GM19035 (cell line): ENCODE measurements at regions not wholly inside any gene's neighbourhood (a gene's known extent, or its start where the extent isn't known, plus 50 kb on each side); places are given as distances from the start of the nearest gene placed in this dataset.
"Not testable (repeated sequence)": the region's sequence is repeated elsewhere in the genome, so short reads cannot be mapped to it uniquely, and the experiment has no call there.

ENCODE experiments used
- ATAC-seq: cut with Tn5 transposase; IDR thresholded peaks from one replicate; pipeline ENCODE4 v1.9.1; 2021; ENCODE audit not compliant: unreplicated experiment

DNA sequence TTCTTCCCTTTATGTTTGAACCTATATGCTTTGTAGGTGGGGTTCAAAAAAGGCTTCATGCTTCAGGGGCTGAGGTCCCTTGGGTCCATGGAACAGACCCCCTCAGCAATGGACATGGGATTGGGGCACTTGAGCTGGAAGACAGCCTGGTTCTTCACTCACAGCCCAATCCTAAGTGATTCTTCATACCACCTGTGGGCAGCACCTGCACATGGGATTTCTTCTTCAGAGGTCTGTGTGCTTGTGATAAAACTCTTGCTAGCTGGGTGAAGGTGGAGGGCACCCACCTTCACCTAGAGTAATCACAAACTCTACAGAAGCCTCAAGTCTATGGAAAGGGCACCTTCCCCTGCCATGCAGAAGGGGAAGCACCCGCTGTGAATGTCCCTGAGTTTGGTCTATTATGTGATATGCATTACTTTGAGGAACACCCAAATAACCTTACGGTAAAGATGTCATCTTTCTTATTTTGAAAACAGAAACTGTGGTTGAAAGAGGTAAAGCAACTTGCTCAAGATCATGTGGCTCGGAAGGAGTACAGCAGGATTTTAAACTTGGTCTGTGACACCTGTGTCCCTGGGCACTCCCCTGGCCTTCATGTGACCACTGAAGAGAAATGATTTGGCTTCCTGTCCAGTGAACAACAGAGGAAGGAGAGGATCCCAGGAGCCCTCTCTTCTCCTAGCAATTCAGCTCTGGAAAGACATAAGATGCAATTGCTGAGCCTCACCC, 469.5 kb upstream of the ZMIZ1 start:
- no peak for ATAC-seq

DNA sequence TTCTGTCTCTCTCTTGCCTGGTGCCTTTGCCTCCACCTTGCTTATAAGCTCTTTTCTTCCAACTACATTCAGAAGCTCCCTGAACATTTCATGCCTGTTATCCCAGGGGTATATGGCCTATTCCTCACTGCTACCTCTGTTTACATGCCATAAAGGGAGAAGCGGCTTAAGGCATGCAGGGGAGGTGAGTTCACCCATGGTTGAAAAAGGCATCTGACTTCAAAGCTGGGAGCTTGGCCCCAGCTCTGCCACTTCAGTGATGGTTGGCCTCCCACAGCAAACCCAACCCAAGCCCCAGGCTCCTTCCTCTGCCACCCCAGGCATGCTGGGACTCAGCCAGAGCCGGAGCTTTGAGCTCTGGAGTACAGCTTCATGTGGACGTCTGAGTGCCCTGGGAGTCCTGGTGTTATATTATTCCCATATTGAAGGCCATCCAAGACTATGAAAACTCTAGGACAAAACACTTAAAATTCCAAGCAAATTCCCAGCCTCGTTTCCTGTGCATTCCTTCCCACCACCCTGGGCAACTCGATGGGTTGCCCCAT, 468.6 kb upstream of the ZMIZ1 start:
- no peak for ATAC-seq

DNA sequence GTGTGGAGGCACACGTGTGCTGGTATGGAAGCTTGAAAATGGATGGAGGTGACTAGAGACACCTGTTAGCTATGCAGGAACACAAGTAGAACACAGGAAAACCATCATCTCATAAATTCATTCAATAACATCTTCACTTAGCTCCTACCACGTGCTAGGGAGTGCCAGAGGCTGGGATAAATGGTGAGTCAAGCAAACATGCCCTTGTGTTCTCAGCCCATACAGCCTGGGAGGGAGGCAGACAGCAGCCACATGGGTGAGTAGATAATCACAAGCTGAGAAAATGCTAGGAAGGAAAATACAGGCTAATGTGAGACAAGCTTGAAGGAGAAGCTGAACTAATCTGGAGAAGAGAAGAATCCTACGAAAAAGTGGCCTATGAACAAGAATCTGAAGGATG, 468.0 kb upstream of the ZMIZ1 start:
- no peak for ATAC-seq

DNA sequence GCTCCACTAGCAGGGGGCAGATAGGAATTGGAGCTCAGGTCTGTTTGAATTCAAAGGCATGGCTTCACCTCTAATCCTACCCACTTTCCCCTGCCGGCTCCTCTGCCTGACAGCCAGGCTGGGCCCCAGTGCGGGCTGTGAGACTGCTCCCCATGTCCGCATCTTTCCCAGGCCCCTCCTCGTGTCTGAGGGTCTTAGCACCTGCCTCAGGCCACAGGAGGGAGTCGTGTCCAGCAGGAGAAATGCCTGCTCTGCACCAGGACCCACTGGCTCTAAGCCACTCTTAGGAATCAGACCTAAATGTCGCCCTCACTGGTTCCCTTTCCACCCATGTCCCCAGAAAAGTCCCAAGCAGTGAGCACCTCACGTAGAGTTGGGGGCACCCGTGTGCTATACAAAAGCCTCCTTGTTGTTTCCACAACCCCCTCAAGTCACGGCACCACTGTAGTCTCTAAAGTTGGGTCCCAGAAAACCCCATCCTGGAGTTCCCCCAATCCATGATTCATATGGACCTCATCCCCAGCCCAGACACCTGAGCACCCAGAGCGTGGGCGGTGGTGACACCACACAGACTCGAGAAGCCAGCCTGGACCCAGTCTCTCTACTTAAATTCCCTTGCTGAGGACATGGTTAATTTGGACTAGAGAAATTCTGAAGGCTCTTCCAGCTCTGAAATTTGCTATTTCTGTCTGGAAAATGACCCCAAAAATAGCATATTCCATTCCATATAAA, 466.4 kb upstream of the ZMIZ1 start:
- ATAC-seq = no peak

DNA sequence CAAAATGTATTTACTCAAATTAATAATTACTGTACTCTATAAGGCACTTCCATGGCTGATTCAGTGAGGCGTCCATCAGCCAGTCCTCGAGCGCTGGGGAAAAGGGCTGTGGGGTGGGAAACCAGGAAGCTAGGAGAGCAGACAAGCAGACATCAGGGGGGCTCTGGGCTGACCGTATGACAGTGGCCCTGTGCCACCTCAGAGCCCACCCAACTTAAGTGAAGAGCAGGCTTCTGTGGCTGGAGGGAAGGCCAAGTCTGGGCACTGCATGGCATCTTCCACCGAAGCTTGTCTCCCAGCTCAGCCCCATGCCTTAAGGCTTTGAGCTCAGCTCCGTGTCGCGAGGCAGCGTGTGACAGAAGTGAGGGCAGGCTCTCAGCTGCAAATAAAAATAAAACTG, 464.5 kb upstream of the ZMIZ1 start:
- ATAC-seq = no peak

DNA sequence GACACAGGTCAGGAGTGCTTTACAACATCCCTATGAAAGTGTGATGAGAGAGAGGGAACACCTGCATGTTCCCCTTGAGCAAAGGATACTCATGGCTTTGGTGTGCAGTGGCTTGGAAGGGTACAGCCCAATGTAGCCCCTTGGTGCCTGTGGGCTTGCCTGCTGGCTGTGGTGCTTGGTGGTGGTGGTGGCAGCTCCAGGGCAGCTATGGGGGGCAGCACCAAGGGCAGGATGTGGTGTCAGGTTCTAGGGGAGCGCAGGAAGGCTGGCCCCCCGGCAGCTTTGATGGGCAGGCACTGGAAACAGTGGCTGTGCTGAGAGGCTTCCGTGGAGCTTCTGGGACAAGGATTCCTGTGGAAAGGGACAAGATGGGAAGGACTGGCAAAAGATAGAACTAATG, 464.0 kb upstream of the ZMIZ1 start:
- no peak for ATAC-seq

DNA sequence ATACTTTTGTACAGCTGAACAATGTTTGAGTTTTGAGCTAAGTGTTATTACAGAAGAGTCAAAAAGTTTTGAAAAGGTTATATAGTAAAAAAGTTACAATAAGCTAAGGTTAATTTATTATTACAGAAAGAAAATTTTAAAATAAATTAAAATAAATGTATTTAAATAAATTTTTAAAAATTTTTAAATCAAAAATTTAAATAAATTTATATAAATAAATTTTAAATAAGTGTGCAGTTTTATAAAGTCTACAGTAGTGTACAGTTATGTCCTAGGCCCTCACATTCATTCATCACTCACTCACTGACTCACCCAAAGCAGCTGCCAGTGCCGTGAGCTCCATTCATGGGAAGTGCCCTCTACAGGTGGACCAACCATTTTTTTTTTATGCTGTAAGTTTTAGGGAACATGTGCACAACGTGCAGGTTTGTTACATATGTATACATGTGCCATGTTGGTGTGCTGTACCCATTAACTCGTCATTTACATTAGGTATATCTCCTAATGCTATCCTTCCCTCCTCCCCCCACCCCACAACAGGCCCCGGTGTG, 462.9 kb upstream of the ZMIZ1 start:
- ATAC-seq = no peak

DNA sequence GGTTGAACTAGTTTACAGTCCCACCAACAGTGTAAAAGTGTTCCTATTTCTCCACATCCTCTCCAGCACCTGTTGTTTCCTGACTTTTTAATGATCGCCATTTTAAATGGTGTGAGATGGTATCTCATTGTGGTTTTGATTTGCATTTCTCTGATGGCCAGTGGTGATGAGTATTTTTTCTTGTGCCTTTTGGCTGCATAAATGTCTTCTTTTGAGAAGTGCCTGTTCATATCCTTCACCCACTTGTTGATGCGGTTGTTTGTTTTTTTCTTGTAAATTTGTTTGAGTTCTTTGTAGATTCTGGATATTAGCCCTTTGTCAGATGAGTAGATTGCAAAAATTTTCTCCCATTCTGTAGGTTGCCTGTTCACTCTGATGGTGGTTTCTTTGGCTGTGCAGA, 462.0 kb upstream of the ZMIZ1 start:
- ATAC-seq = not testable (repeated sequence)

DNA sequence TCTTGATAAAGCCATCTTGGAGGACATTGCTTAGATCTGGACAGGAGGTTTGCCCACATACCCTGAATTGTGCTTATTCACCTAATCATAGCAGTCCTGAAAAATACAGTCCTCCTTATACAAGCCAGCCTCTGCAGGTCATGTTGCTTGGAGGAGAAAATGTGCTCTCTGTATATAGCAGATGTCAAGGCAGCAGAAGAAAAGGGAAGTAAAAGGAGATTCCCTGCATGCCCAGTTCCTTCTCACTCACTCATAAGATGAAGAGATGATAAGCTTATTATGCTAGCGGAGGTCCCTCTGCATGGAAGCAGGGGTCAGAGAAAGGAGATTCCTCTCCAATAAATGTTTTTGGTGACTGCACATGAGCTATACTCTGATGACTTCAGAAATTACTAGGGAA, 458.8 kb upstream of the ZMIZ1 start:
- no peak for ATAC-seq

DNA sequence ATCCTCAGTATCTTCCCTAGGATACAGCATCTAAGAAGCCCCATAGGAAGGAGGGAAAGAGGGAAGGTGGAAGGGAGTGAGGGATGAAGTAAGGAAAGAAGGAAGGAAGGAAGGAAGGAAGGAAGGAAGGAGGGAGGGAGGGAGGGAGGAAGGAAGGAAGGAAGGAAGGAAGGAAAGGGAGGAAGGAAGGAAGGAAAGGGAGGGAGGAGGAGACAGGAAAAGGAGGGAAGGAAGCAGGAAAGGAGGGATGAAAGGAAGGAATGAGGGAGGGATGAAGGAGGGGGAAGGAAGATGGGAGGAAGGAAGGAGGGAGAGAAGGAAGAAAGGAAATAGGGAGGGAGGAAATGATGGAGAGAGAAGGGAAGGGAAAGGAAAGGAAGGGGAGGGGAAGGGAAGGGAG, 455.6 kb upstream of the ZMIZ1 start:
- ATAC-seq = no peak

DNA sequence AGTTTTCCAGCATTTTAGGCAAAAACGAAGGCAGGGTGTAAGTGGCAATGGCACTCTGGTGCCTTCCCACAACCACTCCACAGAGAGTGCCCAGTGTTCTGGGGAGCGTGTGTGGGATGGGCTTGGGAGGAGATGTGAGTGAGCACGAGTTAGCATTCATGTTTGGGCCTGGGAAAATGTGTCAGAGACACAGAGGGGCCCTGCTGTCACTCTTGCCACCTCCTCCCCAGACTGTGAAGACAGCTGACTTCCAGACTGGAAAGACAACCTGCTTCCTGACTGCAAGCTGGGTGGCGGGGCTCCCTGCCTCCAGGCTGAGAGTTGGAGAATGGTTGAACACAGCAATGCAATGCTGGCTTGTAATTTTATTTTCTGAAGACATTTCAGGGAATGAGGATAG, 454.5 kb upstream of the ZMIZ1 start:
- ATAC-seq = no peak

DNA sequence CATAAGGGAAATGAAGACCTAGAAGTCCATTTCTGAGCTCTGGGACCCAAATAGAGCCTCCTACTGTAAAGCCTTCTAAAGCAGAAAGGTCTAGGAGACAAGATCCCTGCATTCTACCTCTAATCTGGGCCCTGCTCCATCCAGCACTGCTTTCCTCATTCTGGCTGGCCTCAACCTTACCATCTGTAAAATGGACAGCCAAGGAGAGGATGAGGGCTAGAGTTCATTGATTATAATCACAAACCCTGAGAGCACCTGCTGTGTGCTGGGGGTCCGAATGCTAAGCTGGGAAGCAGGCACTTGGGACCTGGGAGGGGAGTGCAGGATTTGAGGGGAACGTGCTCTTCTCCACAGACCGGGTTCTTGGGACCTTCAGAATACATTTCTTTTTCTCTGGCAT, 454.0 kb upstream of the ZMIZ1 start:
- no peak for ATAC-seq

DNA sequence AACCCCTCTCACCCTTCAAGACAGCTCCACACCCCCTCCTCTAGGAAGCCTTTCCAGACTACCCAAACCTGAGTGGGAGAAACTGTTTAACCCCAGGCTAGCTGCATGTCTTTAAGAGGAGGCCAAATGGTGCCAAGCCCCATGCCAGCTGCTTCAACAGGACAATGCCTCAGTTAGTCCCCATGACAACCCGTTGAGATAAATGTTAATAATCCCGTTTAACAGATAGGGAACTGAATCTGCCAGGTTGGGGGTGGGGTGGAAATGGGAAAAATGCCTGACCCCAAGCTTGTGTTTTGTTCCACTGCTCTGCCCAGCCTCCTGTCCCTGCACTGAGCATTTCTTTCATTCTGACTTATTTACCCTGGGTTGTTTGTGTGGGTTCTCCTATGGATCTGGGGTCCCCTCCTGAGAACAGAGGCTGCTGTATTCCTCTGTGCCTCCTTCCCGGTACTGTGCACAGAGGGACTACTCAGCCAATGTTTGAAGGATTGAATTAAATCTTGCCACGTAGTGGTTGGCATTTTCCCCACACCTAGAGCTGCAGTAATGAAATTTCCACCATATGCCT, 452.6 kb upstream of the ZMIZ1 start:
- ATAC-seq = no peak

DNA sequence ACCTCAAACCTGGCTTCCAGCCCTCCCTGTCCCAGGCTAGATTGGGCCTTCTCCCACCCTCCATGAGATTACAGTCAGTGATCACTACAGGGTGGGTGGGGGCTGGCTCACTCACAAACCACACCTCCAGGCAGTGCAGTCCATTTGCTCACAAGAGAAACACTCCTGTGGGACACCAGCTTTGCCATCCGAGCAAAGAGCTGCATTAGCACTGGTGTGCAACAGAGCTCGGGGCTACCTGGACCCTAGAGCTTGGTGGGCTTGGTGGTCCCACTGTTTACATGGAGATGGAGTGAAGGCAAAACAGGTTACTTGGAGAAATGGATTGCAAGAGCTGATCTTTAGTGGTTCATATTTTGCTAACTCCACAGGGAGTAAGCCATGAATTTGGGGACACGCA, 451.7 kb upstream of the ZMIZ1 start:
- ATAC-seq = no peak

DNA sequence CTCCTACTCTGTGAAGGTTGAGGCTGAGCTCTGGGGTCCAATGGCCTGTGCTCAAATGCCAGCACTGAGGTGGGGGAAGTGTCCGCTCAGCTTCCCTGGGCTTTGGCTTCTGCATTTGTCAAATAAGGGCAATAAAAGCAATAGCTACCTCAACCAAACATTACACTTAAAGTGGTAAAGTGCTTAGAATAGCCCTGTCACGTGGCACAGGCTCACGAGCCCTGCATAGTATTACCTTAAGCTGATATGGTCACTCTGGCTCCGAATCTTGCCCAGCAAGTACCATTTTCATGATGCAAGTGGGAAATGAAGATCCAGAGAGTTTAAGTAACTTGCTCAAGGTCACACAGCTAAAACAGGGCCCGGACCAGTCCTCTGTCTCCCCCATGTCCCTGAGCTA, 451.1 kb upstream of the ZMIZ1 start:
- ATAC-seq = no peak

DNA sequence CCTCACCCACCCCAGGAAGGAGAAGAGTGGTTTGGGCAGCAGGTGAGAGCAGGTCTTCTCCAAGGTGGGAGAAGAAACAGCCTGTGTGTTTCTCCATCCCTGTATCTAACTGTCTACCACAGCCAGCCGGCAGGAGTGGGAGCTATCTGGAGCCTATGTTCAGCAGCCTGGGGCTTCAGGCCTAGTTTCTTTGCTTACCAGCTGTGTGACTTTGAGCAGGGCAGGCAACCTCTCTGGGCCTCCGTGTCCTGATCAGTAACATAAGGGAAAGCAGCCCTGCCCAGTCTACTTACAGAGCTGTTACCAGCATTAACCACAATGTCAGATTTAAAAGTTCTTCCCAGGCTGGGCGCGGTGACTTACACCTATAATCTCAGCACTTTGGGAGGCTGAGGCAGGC, 450.7 kb upstream of the ZMIZ1 start:
- no peak for ATAC-seq

DNA sequence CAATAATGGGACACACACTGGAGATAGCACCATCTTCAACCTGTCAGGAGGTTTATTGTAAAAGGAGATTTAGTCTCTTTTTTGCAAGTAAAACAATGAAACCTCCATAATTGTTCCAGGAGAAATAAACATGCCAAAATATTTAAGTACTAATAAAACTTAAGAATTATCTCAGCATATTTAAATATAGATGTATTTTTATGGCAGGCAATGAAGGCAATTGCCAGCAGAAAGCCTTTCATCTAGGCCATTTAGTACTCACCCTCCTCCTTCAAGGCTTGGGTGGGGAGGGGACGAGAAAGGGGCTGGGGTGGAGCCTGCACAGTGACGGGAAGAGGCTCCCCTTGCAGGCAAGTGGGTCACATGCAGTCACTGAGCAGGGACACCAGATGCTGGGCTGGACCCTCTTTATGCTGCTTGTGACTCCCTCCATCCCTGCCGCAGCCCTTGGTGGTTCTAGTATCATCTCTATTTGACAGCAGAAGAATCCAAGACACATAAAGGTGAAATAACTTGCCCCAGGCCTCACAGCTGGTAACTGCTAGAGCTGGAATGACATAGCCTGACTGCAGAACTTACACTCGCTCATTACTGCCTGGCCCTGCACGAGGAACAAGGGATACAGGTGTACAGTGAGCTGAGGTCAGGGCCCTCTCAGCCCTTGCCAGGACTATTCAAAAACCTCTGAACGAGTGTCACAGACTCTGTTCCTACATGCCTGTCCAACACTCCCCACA, 449.5 kb upstream of the ZMIZ1 start:
- ATAC-seq = no peak

DNA sequence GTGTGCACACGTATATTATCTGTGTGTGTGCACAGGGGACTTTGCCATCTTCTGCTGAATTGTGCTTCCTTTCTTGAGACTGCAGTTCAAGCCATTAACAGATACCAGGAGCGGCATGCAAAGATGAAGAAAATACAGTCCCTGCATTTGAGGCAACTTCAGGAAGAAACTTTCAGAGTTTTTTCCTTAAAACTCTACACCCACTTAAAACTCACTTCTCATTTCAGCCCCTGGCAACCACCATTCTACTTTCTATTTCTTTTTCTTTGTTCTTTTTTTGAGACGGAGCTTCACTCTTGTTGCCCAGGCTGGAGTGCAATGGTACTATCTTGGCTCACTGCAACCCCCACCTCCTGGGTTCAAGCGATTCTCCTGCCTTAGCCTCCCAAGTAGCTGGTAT, 448.9 kb upstream of the ZMIZ1 start:
- no peak for ATAC-seq

DNA sequence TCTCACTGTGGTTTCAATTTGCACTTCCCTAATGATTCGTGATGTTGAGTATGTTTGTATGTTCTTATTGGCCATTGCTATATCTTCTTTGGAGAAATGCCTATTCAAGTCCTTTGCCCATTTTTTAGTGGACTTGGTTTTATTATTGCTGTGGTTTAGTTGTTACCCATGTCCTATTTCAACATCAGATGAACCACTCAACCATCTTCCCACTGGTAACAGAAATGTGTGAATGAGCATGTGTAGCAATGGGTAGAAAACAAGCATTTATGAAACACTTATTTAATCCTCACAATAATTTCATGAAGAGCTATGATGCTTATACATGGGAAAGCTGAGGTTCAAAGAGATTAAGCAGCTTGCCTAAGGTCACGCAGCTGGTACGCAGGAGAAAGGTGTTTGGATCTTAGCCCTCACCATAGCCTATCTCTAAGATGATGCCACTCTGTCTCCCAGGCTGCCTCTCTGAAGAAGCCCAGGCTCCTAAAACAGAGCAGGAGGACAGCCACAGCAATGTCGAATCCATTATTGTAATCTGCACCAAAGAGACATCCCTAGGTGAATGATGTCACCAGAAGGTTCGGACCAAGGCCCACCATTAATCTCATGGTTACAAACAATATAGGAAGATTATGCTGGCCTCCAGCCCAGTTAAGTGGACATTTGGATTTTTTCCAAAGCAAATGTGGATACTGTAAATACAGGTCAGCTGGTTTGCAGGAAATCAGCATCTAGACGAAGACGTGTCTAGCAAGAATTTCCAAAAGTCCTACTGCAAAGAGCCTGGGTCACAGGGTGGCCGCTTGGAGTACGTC, 447.6 kb upstream of the ZMIZ1 start:
- no peak for ATAC-seq

DNA sequence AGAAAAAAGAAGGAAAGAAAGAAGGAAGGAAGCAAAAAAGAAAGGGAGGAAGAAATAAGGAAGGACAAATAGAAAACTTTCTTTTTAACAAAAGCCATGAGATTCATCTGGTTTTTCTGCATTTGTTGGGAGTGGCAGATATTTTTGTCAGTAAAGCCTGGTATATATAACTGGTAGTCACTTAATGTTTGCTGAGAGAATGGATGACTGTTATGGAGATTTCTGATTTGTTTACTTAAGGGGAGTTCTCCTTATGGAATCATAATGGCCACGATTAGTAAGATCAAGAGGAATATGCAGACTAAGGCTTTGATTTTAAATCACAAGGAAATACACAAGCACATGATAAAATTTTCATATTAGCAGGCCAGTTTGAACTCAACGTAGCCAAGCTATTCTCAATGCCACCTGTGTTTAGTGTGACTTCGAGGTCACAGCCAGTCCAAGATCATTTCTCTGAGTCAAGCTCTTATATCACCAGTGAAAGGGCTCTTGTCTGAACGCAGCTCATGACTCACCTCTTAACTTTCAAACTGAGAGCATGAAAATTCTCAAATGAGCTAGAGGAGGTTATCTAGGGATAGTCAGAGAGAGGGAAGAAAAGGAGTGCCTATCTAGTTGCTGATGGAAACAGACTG, 445.1 kb upstream of the ZMIZ1 start:
- no peak for ATAC-seq
